WERI-Rb-1 (cell line): ENCODE measurements at regions not wholly inside any gene's neighbourhood (a gene's known extent, or its start where the extent isn't known, plus 50 kb on each side); places are given as distances from the start of the nearest gene placed in this dataset.

ENCODE experiments used
- DNase-seq: peaks from one replicate; pipeline ENCODE4 v3.0.0-alpha.2; 2020
- H3K27ac ChIP-seq: fragments of 250-450 bp; sonication (Bioruptor Pico); 2 replicates; pipeline ENCODE4 v1.5.1; 2020; ENCODE audit warnings: mild to moderate bottlenecking, moderate library complexity
- H3K27me3 ChIP-seq: fragments of 250-450 bp; sonication (Bioruptor Pico); 2 replicates; pipeline ENCODE4 v1.5.1; 2021; ENCODE audit warnings: mild to moderate bottlenecking, low read depth, moderate library complexity; ENCODE audit not compliant: insufficient read depth, severe bottlenecking
- H3K36me3 ChIP-seq: fragments of 250-450 bp; sonication (Bioruptor Pico); 2 replicates; pipeline ENCODE4 v1.5.1; 2020; ENCODE audit warnings: mild to moderate bottlenecking, moderate library complexity
- H3K4me3 ChIP-seq: 2 replicates; pipeline ENCODE4 v1.5.1; 2011; ENCODE audit warnings: low read depth, mild to moderate bottlenecking, control low read depth, low read length
- H3K9me3 ChIP-seq: fragments of 250-450 bp; sonication (Bioruptor Pico); 2 replicates; pipeline ENCODE4 v1.5.1; 2021; ENCODE audit warnings: mild to moderate bottlenecking, moderate library complexity; ENCODE audit not compliant: severe bottlenecking
- CTCF ChIP-seq: IDR thresholded peaks from 2 replicates; pipeline ENCODE4 v1.5.1; 2011; ENCODE audit warnings: low read depth, mild to moderate bottlenecking, control low read depth, inconsistent platforms, low read length

DNA sequence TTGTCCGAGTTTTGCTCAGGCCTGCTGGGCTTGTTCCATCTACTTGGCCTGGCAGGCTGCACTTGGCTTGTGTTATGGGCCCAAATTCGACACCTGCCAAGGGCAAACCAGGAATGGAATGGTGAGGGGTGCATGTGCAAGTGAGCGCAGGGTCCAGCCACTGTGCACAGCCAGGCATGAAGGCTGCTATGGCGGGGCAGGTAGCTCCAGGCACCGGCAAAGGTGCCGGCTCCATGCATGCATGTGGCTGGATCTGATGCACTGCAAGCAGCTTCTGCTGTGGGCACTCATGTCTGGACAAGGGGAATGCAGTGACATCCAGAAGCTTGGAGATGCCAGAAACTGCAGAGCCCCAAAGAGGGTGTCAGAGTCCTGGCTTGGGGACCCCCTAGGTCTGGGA, 463.0 kb downstream of the EPHA3 start:
- DNase-seq, result no peak
- H3K27ac ChIP-seq, result no peak overlapping the region
- no peak for TF ChIP-seq CTCF
- no peaks in the 10 kb centered on the region for H3K27me3 ChIP-seq
- no peak overlapping the region for H3K4me3 ChIP-seq
- H3K36me3 ChIP-seq, result no peaks in the 10 kb centered on the region
- peaks cover 4% of the 10 kb centered on the region for H3K9me3 ChIP-seq

GRCh38 chr3:89571298-89571697, 463.9 kb downstream of the EPHA3 start:
- no peak overlapping the region for H3K4me3 ChIP-seq
- no peak for DNase-seq
- H3K27ac ChIP-seq, result no peak overlapping the region
- H3K36me3 ChIP-seq, result no peaks in the 10 kb centered on the region
- H3K9me3 ChIP-seq, result no peaks in the 10 kb centered on the region
- no peaks in the 10 kb centered on the region for H3K27me3 ChIP-seq
- no peak for TF ChIP-seq CTCF

GRCh38 chr3:89571707-89572106, 464.3 kb downstream of the EPHA3 start:
- no peak overlapping the region for H3K27ac ChIP-seq
- no peaks in the 10 kb centered on the region for H3K36me3 ChIP-seq
- H3K4me3 ChIP-seq, result no peak overlapping the region
- no peak for TF ChIP-seq CTCF
- no peaks in the 10 kb centered on the region for H3K9me3 ChIP-seq
- DNase-seq, result no peak
- H3K27me3 ChIP-seq, result no peaks in the 10 kb centered on the region

DNA sequence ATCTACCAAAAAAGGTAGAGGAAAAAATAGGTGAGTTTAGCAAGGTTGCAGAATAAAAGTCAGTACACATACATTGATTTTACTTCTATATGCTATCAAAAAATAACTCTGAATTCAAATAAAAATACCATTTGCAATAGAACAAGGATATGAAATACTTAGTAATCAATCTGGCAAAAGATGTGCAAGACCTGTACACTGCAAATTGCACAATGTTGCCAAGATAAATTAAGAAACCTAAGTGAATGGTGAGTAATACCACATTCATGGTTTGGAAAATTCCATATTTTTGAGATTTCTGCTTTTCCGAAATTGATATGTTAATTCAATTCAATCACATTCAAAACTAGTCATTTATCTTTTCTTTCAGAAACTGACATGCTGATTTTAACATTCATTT, 464.8 kb downstream of the EPHA3 start:
- no peak overlapping the region for H3K4me3 ChIP-seq
- DNase-seq, result no peak
- no peaks in the 10 kb centered on the region for H3K27me3 ChIP-seq
- H3K27ac ChIP-seq, result no peak overlapping the region
- H3K9me3 ChIP-seq, result no peaks in the 10 kb centered on the region
- H3K36me3 ChIP-seq, result no peaks in the 10 kb centered on the region
- no peak for TF ChIP-seq CTCF

DNA sequence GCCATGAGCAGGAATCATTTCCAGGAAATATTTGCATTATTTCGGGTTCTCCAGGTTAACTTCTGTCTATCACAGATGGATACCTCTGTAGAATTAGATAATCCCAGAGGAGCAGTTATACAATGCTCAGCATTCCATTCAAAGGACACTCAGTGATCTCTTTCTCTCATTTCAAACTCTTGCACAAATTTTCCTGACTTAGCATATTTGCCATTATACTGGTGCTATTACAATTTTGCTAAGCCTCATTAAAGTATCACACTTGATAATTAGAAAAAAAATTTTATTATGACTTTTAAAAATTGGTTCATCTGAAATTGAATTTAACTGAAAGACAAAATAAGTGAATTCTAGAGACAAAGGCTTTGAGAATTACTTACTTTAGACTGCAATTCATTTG, 469.0 kb downstream of the EPHA3 start:
- H3K4me3 ChIP-seq, result no peak overlapping the region
- no peak for TF ChIP-seq CTCF
- H3K36me3 ChIP-seq, result no peaks in the 10 kb centered on the region
- H3K9me3 ChIP-seq, result no peaks in the 10 kb centered on the region
- no peak for DNase-seq
- no peaks in the 10 kb centered on the region for H3K27me3 ChIP-seq
- no peak overlapping the region for H3K27ac ChIP-seq

DNA sequence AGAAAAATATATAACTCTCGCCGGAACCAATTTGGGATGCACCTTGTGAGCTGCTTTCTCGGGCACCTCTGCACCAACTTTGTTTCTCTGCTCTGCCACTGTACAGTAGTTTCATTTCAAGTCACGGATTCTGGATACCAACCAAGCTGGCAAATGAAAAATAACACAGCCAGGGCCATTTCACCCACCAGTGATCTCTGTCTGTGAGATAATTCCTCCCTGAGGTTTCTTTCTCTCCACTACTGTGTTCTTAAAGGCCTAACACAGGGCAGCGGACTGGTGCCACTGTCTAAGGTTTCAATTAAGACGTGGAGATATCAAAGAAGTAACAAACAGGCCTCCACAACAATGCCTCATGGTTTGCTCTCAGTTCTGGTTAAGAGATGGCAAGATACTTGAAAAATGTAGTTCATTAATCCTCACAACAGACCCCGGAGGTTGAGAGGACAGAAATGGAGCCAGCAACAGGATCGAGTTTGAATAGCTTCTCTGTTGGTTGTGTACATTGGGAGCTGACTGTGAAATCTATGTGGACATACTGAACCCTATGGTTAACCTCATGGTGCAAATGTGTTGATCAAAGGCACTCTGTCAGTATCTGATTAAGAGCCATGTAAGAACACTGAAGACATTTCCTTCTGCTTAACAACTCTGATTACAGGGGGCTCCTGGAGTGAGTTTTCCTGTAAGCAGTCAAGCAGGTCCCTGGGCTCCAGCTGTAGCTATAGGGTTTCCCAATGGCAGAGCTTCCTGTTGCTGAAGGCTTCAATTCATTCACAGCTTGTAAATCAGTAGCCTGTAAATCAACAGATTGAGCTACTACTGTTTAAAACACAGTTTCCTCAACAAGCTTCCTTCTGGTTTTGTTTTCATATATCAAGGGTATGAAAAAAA, 470.5 kb downstream of the EPHA3 start:
- no peaks in the 10 kb centered on the region for H3K27me3 ChIP-seq
- no peaks in the 10 kb centered on the region for H3K9me3 ChIP-seq
- H3K36me3 ChIP-seq, result no peaks in the 10 kb centered on the region
- TF ChIP-seq CTCF, result no peak
- H3K27ac ChIP-seq, result no peak overlapping the region
- DNase-seq, result no peak
- no peak overlapping the region for H3K4me3 ChIP-seq
